Vagina (tissue), 2 donors: ENCODE measurements at regions not wholly inside any gene's neighbourhood (a gene's known extent, or its start where the extent isn't known, plus 50 kb on each side); places are given as distances from the start of the nearest gene placed in this dataset.

Experiments used
- DNase-seq, 2 donors: peaks; one replicate each; pipeline ENCODE4 v3.0.0-alpha.2; 2017; ENCODE audit errors: extremely low spot score in 2 of 2
- H3K27ac ChIP-seq: fragments of 200-600 bp; sonication (generic); one replicate; pipeline ENCODE4 v1.5.1; 2019
- H3K27me3 ChIP-seq: fragments of 200-600 bp; sonication (generic); one replicate; pipeline ENCODE4 v1.5.1; 2019
- H3K36me3 ChIP-seq, 2 donors: fragments of 200-600 bp; sonication (generic); one replicate each; pipeline ENCODE4 v1.5.1; 2017 to 2019
- H3K4me1 ChIP-seq: fragments of 200-600 bp; sonication (generic); one replicate; pipeline ENCODE4 v1.5.1; 2019
- H3K4me3 ChIP-seq, 2 donors: fragments of 200-600 bp; sonication (generic); 1 replicate in 1 of 2; 2 replicates in 1 of 2; pipeline ENCODE4 v1.5.1; 2016 to 2019
- H3K9me3 ChIP-seq: fragments of 200-600 bp; sonication (generic); one replicate; pipeline ENCODE4 v1.5.1; 2019
- POLR2A ChIP-seq, 2 donors: fragments of 450-650 bp; IDR thresholded peaks; one replicate each; pipeline ENCODE4 v1.6.1; 2017; ENCODE audit warnings: antibody characterized with exemption in 2 of 2, mild to moderate bottlenecking in 2 of 2, moderate library complexity in 2 of 2
- POLR2AphosphoS5 ChIP-seq, 2 donors: sonication (generic); formaldehyde crosslinking; IDR thresholded peaks; one replicate each; pipeline ENCODE4 v1.9.0; 2017; ENCODE audit warnings: antibody characterized with exemption in 2 of 2, mild to moderate bottlenecking in 2 of 2, low read depth in 1 of 2; ENCODE audit not compliant: insufficient read depth in 1 of 2
- intact Hi-C: fragments of 100-400 bp; cut with DNase I; formaldehyde crosslinking; loops from one replicate; pipeline ENCODE4 v1.15.1; 2023
- TF ChIP-seq, protein P1 (sequence below), 3 experiments: fragments of 450-650 bp in 2 of 3; fragments of 200-600 bp in 1 of 3; sonication (generic) in 1 of 3; IDR thresholded peaks; one replicate each; pipeline ENCODE4 v1.5.1; 2017 to 2019; ENCODE audit warnings: antibody characterized with exemption in 3 of 3, mild to moderate bottlenecking in 2 of 3, moderate library complexity in 2 of 3

DNA sequence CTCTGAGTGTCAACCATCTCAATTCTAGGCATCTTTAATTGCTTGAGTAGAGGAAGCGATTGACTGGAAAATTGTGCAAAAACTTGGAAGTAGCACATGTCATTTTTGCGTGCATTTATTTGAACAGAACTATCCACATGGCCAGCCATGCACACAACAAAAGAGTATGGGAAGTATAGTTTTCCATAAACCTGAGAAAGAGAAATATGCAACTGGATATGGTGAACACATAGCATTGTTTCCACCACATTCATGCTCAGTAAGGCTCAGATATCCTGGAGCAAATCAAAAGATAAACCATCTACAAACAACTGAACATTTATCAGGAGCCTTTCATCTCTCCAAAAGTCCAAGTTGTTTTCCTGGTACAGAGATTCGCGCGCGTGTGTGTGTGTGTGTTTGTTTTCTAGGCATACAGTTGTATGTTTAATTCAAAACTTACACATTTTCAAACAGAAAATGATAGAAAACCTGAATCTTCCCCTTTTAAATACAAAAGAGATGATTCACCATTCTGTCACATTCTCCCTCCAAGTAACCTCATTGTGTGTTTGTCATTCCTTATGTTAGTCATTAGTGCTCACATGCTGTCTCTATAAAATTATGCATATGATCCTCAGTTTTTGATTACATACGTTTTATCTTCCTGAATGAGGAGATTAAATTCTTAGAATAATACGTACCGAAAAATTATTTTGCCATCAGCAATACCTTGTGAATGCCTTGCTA lies 780.4 kb upstream of the NRXN1 start:
- no peaks in the 10 kb centered on the region for H3K4me1 ChIP-seq
- intact Hi-C loops: no loop called here
- TF ChIP-seq POLR2A (IDR thresholded peaks at IDR 0.05): no peak
- TF ChIP-seq, protein P1, sequence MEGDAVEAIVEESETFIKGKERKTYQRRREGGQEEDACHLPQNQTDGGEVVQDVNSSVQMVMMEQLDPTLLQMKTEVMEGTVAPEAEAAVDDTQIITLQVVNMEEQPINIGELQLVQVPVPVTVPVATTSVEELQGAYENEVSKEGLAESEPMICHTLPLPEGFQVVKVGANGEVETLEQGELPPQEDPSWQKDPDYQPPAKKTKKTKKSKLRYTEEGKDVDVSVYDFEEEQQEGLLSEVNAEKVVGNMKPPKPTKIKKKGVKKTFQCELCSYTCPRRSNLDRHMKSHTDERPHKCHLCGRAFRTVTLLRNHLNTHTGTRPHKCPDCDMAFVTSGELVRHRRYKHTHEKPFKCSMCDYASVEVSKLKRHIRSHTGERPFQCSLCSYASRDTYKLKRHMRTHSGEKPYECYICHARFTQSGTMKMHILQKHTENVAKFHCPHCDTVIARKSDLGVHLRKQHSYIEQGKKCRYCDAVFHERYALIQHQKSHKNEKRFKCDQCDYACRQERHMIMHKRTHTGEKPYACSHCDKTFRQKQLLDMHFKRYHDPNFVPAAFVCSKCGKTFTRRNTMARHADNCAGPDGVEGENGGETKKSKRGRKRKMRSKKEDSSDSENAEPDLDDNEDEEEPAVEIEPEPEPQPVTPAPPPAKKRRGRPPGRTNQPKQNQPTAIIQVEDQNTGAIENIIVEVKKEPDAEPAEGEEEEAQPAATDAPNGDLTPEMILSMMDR (IDR thresholded peaks at IDR 0.05): no peak
- TF ChIP-seq POLR2AphosphoS5 (IDR thresholded peaks at IDR 0.05; ENCODE audit: insufficient read depth in 1 of 2, low read depth in 1 of 2): no peak
- H3K27ac ChIP-seq: no peak overlapping the region
- no peak overlapping the region for H3K4me3 ChIP-seq
- no peaks in the 10 kb centered on the region for H3K36me3 ChIP-seq
- no peaks in the 10 kb centered on the region for H3K27me3 ChIP-seq
- H3K9me3 ChIP-seq: no peaks in the 10 kb centered on the region
- no peak for DNase-seq

DNA sequence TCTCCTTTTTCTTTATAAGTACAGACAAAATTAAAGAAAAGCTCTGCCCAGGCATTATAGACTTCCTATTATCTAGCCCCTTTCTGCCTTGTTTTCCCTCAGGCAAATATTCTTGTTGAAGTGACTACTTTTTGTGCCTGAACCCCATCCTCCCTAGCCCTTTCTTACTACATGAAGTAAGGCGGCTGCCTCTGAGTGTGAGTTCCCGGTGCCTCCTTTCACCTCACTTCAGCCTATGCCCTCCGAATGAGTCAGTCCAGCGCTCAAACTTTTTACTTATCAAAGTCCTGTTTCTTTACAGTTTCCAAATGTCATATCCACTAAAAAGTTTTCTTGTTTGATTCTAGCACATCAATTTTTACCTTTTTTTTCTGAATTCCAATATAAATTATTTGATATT lies 778.3 kb upstream of the NRXN1 start:
- TF ChIP-seq POLR2A (IDR thresholded peaks at IDR 0.05) (no peak), POLR2AphosphoS5 (IDR thresholded peaks at IDR 0.05; ENCODE audit: insufficient read depth in 1 of 2, low read depth in 1 of 2) (no peak)
- TF ChIP-seq, protein P1 (IDR thresholded peaks at IDR 0.05): no peak
- Histone ChIP-seq H3K4me1 (no peaks in the 10 kb centered on the region), H3K4me3 (no peak overlapping the region), H3K36me3 (no peaks in the 10 kb centered on the region), H3K9me3 (no peaks in the 10 kb centered on the region), H3K27ac (no peak overlapping the region), H3K27me3 (no peaks in the 10 kb centered on the region)
- intact Hi-C loops: no loop called here
- DNase-seq: no peak

DNA sequence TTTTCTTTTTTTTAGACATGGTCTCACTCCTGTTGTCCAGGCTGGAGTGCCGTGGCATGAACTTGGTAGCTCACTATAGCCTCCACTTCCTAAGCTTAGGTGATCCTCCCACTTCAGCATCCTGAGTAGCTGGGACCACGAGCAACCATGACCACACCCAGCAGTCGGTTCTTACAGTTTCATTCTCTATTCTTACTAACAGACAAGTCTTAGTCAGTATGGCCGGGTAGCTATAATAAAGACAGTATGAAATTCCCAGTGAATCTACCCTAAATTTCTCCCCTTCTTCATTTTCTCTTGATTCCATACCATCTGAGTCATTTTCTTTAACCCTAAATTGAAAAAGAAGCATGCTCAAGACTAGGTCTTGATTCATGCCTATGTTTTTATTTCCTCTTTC lies 775.3 kb upstream of the NRXN1 start:
- Histone ChIP-seq H3K4me1 (no peaks in the 10 kb centered on the region), H3K9me3 (no peaks in the 10 kb centered on the region), H3K4me3 (no peak overlapping the region), H3K27me3 (no peaks in the 10 kb centered on the region), H3K27ac (no peak overlapping the region), H3K36me3 (no peaks in the 10 kb centered on the region)
- no peak for DNase-seq
- TF ChIP-seq POLR2A (IDR thresholded peaks at IDR 0.05) (no peak), POLR2AphosphoS5 (IDR thresholded peaks at IDR 0.05; ENCODE audit: insufficient read depth in 1 of 2, low read depth in 1 of 2) (no peak)
- TF ChIP-seq, protein P1 (IDR thresholded peaks at IDR 0.05): no peak
- intact Hi-C loops: no loop called here

DNA sequence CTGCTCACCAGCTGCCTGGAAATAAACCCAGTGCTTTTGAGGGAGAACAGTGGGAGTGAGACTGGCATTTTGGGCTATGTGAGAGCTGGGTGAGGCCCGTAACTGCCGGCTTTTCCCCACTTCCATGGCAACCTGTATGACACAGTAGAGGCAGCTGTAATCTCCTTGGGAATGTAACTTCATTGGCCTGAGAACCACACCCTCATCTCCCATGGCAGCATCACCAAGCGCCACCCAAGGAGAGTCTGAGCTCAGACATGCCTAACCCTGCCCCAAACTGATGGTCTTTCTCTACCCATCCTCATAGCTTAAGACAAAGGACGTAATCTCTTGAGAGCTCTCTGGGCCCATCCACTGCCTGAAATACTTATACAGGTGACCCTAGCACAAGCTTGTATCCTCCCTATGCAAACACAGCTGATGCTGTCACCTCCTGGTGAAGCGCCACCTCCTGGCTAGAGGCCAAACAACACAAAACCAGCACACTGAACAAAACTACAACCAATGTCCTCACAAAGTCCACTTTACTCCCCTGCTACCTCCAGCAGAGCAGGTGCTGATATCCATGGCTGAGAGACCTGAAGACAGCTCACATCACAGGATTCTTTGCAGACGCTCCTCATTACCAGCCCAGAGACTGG lies 763.4 kb upstream of the NRXN1 start:
- Histone ChIP-seq H3K4me3 (no peak overlapping the region), H3K27me3 (no peaks in the 10 kb centered on the region), H3K9me3 (no peaks in the 10 kb centered on the region), H3K27ac (no peak overlapping the region), H3K4me1 (no peaks in the 10 kb centered on the region), H3K36me3 (no peaks in the 10 kb centered on the region)
- DNase-seq: no peak
- intact Hi-C loops: no loop called here
- no peak for TF ChIP-seq POLR2A (IDR thresholded peaks at IDR 0.05)
- no peak for TF ChIP-seq POLR2AphosphoS5 (IDR thresholded peaks at IDR 0.05; ENCODE audit: insufficient read depth in 1 of 2, low read depth in 1 of 2)
- TF ChIP-seq, protein P1 (IDR thresholded peaks at IDR 0.05): no peak

DNA sequence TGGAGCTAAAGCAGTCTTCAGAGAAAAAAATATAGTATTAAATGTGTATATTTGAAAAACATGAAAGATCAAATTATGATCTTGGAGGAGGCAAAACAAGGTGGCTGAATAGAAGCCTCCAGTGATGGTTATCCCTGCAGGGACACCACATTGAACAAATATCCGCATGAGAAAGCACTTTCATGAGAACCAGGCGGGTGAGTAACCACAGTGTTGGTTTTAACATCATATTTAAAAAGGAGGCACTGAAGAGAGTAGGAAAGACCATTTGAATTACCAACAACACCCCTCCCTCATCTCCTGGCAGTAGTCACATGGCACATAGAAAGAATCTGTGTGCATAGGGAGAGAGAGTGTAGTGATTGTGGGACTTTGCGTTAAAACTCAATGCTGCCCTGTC lies 759.6 kb upstream of the NRXN1 start:
- H3K4me1 ChIP-seq: no peaks in the 10 kb centered on the region
- no peaks in the 10 kb centered on the region for H3K27me3 ChIP-seq
- H3K4me3 ChIP-seq: no peak overlapping the region
- no peaks in the 10 kb centered on the region for H3K9me3 ChIP-seq
- TF ChIP-seq, protein P1 (IDR thresholded peaks at IDR 0.05): no peak
- TF ChIP-seq POLR2A (IDR thresholded peaks at IDR 0.05): no peak
- no peak for TF ChIP-seq POLR2AphosphoS5 (IDR thresholded peaks at IDR 0.05; ENCODE audit: insufficient read depth in 1 of 2, low read depth in 1 of 2)
- intact Hi-C loops: no loop called here
- no peaks in the 10 kb centered on the region for H3K36me3 ChIP-seq
- no peak overlapping the region for H3K27ac ChIP-seq
- no peak for DNase-seq
